ENCODE measurements at regions not wholly inside any gene's neighbourhood (a gene's known extent, or its start where the extent isn't known, plus 50 kb on each side); places are given as distances from the start of the nearest gene placed in this dataset.
"Not testable (repeated sequence)": the region's sequence is repeated elsewhere in the genome, so short reads cannot be mapped to it uniquely, and the experiment has no call there.

DNA sequence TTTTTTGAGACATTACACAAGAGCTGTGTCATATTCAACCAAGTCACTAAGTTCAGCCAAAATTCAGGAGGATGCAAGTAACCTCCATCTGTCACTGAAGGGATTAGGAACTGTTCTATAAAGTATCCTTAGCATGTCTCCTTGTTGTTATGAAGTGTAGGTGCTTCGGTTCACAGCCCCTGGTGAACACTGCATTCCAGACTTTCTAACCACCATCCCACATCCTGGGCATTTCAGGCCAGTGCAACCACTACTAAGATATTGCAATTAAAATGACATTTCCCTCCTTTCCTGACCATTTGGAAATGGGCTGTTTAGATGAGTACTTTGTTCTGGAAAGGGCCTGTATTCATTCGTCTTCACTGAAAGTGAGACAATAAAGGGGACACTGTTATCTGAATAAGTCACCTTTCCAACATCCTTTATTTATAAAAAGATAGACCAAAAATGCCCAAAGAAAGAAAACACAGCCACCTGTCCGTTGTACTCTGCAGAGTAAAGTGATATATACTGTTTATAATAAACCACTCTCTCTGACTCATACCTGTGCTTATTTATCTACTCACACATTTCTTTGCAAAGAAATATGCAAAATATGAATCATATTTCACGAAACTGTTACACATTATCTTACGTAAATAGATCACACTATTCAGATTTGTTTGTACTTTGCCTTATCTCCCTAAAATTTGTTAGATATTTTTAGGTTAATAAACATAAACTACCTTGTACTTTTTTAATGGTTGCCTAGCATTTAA lies 861.9 kb downstream of the CDH18 start:
- DNase-seq (ENCODE audit: low read depth), result no peak
- H3K4me3 ChIP-seq (ENCODE audit: low read depth, low read length), result no peak overlapping the region
- TF ChIP-seq, protein P1, sequence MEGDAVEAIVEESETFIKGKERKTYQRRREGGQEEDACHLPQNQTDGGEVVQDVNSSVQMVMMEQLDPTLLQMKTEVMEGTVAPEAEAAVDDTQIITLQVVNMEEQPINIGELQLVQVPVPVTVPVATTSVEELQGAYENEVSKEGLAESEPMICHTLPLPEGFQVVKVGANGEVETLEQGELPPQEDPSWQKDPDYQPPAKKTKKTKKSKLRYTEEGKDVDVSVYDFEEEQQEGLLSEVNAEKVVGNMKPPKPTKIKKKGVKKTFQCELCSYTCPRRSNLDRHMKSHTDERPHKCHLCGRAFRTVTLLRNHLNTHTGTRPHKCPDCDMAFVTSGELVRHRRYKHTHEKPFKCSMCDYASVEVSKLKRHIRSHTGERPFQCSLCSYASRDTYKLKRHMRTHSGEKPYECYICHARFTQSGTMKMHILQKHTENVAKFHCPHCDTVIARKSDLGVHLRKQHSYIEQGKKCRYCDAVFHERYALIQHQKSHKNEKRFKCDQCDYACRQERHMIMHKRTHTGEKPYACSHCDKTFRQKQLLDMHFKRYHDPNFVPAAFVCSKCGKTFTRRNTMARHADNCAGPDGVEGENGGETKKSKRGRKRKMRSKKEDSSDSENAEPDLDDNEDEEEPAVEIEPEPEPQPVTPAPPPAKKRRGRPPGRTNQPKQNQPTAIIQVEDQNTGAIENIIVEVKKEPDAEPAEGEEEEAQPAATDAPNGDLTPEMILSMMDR (IDR thresholded peaks at IDR 0.05; ENCODE audit: low read depth, low read length, missing control alignments), result no peak

DNA sequence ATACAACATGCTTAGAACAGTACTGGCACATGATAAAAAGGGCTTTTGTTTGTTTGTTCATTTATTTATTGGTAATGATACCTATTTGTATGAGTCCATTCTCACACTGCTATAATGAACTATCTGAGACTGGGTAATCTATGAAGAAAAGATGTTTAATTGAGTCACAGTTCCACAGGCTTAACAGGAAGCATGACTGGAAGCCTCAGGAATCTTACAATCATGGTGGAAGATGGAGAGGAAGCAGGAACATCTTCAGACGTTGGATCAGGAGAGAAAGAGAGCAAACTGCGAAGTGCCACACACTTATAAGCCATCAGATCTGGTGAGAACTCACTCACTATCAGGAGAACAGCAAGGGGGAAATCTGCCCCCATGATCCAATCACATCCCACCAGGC lies 847.7 kb downstream of the CDH18 start:
- no peak overlapping the region for H3K4me3 ChIP-seq (ENCODE audit: low read depth, low read length)
- no peak for DNase-seq (ENCODE audit: low read depth)
- TF ChIP-seq, protein P1 (IDR thresholded peaks at IDR 0.05; ENCODE audit: low read depth, low read length, missing control alignments), result no peak

GRCh38 chr5:19141937-19142524 lies 846.0 kb downstream of the CDH18 start:
- H3K4me3 ChIP-seq (ENCODE audit: low read depth, low read length); DNase-seq (ENCODE audit: low read depth): not testable (repeated sequence)

GRCh38 chr5:19142713-19143414 lies 845.1 kb downstream of the CDH18 start:
- not testable (repeated sequence) for H3K4me3 ChIP-seq (ENCODE audit: low read depth, low read length); DNase-seq (ENCODE audit: low read depth)

DNA sequence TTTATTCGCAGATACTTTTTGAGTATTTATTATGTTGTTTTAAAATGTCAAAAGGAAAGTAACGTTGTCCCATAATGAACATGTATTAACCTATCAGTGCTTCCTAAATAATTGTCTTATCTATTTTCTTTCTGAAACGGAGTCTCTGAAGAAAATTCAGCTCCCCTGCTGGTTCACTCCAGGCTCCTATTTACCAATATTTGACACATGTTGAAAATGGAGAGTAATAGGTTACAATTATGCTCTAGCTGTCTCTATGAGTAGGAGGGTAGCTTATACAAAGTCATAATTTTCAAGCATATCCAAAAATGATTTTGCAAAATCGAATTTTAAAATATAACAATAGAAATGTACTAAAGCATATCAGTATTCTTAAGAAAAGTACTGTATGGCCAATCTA lies 844.1 kb downstream of the CDH18 start:
- TF ChIP-seq, protein P1 (IDR thresholded peaks at IDR 0.05; ENCODE audit: low read depth, low read length, missing control alignments), result no peak
- no peak for DNase-seq (ENCODE audit: low read depth)
- H3K4me3 ChIP-seq (ENCODE audit: low read depth, low read length), result no peak overlapping the region

DNA sequence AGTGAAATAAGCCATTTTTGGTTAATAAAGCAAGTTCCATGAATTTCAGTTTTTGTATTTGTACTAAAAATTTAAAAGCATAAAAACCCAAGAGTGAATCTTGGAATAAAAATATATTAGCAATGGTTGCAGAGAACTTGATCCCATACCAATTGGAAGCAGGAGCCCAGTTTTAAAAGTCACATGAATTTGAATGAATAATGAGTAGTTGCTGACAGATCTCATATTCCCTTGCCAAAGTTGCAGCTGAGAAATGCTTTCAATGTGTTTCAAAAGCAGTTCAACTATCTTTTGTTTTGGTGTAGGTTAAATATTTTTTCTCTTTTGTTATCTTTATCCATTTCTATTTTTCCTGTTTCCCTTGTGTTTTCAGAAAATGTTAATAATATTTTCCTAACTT lies 818.6 kb downstream of the CDH18 start:
- no peak overlapping the region for H3K4me3 ChIP-seq (ENCODE audit: low read depth, low read length)
- TF ChIP-seq, protein P1 (IDR thresholded peaks at IDR 0.05; ENCODE audit: low read depth, low read length, missing control alignments), result no peak
- DNase-seq (ENCODE audit: low read depth), result no peak

DNA sequence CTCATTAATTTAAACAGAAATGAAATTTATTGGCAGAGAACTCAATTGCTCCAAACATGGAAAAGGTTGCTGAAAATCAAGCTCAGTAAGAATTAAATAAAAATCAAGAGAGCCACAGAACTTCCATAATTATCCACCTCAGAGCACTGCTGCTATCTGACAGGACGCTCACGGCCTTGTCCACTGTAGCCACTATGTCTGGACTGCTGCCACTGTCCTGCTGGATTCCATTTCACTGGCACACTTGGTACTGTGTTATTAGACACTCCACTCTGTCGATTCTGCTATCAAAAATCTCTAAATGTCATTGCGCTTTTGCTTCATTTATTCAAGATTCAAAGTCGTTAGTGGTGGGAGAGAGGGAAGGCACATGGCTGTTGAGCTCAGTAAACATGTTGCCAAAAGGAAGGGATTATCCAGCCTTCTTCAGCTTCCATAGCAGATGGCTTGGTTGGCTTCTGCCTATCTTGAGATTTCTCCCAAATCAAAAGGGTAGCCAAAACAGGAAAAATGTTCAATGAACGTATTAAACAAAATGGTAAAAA lies 815.0 kb downstream of the CDH18 start:
- H3K4me3 ChIP-seq (ENCODE audit: low read depth, low read length), result no peak overlapping the region
- TF ChIP-seq, protein P1 (IDR thresholded peaks at IDR 0.05; ENCODE audit: low read depth, low read length, missing control alignments), result no peak
- DNase-seq (ENCODE audit: low read depth), result no peak

Data from GM12864 (cell line).